Astrocyte of the spinal cord (primary cell): ENCODE measurements at regions not wholly inside any gene's neighbourhood (a gene's known extent, or its start where the extent isn't known, plus 50 kb on each side); places are given as distances from the start of the nearest gene placed in this dataset.
"Not testable (repeated sequence)": the region's sequence is repeated elsewhere in the genome, so short reads cannot be mapped to it uniquely, and the experiment has no call there.

Experiments
- DNase-seq: peaks from one replicate; pipeline ENCODE4 v3.0.0; 2011; ENCODE audit warnings: low read depth, low spot score
- H3K4me3 ChIP-seq: 2 replicates; pipeline ENCODE4 v1.5.1; 2011; ENCODE audit warnings: low read depth, mild to moderate bottlenecking, low read length, moderate library complexity
- CTCF ChIP-seq: IDR thresholded peaks from 2 replicates; pipeline ENCODE4 v1.5.1; 2012; ENCODE audit warnings: low read depth, mild to moderate bottlenecking, low read length, inconsistent platforms
- in situ Hi-C: cut with HindIII; loops from 2 replicates; pipeline ENCODE4 v1.10.0; 2017; ENCODE audit warnings: low sequenced_read_pairs

DNA sequence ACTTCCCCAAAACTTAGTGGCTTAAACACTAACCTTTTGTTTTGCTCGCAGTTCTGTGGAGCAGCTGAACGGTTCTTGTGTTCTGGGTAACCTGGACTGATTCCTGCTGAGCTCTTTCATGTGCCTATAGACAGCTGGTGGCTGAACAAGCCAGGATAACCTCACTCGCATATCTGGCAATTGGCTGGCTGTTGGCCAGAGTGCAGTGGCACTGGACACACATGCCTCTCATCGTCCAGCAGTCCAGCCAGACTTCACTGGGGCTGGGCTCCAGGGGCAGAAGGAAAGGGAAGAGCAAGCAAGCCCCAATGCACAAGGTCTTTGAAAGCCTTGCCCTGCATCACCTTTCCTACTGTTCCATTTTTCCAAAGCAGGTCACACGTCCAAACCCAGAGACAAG, 53.6 kb upstream of the GATA2 start:
- no peak for DNase-seq
- in situ Hi-C loops, result no loop called here
- TF ChIP-seq CTCF, result no peak
- H3K4me3 ChIP-seq, result no peak overlapping the region

DNA sequence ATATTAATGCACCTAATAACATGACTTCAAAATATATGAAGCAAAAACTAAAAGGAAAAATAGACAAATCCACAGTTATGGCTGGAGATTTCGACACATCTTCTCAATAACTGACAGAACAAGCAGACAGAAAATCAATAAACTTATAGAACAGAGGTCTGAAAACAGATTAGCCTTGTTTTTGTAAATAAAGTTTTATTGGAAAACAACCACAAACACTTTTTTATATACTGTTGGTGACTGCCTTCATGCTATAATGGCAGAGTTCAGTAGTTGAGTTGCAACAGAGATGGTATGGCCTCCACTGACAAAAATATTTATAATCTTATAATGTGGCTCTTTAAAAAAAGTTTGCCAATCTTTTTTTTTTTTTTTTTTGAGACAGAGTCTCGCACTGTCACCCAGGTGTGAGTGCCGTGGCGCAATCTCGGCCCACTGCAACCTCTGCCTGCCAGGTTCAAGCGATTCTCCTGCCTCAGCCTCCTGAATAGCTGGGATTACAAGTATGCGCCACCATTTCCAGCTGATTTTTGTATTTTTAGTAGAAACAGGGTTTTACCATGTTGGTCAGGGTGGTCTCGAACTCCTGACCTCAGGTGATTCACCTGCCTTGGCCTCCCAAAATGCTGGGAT, 52.2 kb upstream of the GATA2 start:
- no peak overlapping the region for H3K4me3 ChIP-seq
- TF ChIP-seq CTCF, result no peak
- in situ Hi-C loops, result no loop called here
- DNase-seq, result no peak

DNA sequence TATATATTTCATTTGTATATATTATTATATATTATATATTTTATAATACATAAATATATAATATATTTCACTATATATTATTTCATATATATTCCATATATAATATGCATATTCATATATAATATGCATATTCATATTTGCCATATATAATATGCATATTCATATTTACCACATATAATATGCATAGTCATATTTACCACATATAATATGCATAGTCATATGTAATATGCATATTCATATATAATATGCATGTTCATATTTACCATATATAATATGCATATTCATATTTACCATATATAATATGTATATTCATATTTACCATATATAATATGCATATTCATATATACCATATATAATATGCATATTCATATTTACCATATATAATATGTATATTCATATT, 51.2 kb upstream of the GATA2 start:
- no peak for TF ChIP-seq CTCF
- H3K4me3 ChIP-seq, result no peak overlapping the region
- in situ Hi-C loops, result no loop called here
- no peak for DNase-seq

GRCh38 chr3:128543570-128544174, 50.7 kb upstream of the GATA2 start:
- H3K4me3 ChIP-seq, in situ Hi-C loops, DNase-seq: not testable (repeated sequence)
